BJ (cell line): ENCODE measurements at regions not wholly inside any gene's neighbourhood (a gene's known extent, or its start where the extent isn't known, plus 50 kb on each side); places are given as distances from the start of the nearest gene placed in this dataset.
"Not testable (repeated sequence)": the region's sequence is repeated elsewhere in the genome, so short reads cannot be mapped to it uniquely, and the experiment has no call there.

Source experiments
- CTCF ChIA-PET: fragments of 350-600 bp; formaldehyde crosslinking; extraction: SDS; loops from one replicate; lab custom pipeline; 2021; ENCODE audit warnings: antibody characterized with exemption, inconsistent platforms; lab: Yijun Ruan, JAX
- POLR2A ChIA-PET: fragments of 300-600 bp; sonication (Branson Sonifier 250); formaldehyde crosslinking; extraction: SDS; loops from one replicate; lab custom pipeline; 2021; ENCODE audit warnings: antibody characterized with exemption; lab: Charles Lee
- DNase-seq: peaks from one replicate; pipeline ENCODE4 v3.0.0-alpha.2; 2011; ENCODE audit warnings: low read depth
- H3K27me3 ChIP-seq: 2 replicates; pipeline ENCODE4 v1.6.0; 2011; ENCODE audit warnings: low read length; ENCODE audit not compliant: control insufficient read depth, insufficient read depth
- H3K36me3 ChIP-seq: 2 replicates; pipeline ENCODE4 v1.5.1; 2011; ENCODE audit warnings: low read length; ENCODE audit not compliant: control insufficient read depth, insufficient read depth
- H3K4me3 ChIP-seq: 2 replicates; pipeline ENCODE4 v1.5.1; 2011; ENCODE audit warnings: low read depth, mild to moderate bottlenecking, control low read depth, low read length
- TF ChIP-seq, protein P1 (sequence below): IDR thresholded peaks from 2 replicates; pipeline ENCODE4 v1.5.1; 2011; ENCODE audit warnings: low read depth, mild to moderate bottlenecking, control low read depth, inconsistent platforms, low read length, moderate library complexity; ENCODE audit not compliant: insufficient read depth

DNA sequence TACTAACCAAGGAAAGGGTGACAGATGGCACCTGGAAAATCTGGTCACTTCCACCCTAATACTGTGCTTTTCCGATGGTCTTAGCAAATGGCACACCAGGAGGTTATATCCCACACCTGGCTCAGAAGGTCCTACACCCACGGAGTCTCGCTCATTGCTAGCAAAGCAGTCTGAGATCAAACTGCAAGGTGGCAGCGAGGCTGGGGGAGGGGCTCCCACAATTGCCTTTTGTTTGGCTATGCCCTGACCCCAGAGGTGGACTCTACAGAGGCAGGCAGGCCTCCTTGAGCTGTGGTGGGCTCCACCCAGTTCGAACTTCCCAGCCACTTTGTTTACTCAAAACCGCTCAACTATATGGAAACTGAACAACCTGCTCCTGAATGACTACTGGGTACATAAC, 50.3 kb upstream of the UGT2B15 start:
- CTCF ChIA-PET = not testable (repeated sequence)

DNA sequence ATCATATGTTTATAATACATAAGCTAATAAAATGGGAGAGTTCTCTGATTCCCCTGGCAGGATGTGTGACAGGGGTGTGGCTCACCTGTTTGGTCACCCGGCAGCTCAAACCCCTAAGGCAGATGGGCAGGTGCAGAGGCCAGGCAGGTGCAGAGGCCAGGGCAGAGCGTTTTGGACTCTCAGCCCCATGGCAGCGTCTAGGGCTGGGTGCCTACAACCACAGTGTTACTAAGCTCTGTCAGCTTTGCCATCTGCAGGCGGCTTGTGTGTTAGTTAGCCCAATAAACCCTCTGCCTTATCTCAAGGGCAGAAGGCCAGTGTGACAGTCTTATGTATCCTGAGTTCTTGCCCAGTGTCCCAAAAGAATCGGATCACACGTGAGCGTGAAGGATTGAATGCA, 54.0 kb upstream of the UGT2B15 start:
- CTCF ChIA-PET = no interaction called here
- TF ChIP-seq, protein P1, sequence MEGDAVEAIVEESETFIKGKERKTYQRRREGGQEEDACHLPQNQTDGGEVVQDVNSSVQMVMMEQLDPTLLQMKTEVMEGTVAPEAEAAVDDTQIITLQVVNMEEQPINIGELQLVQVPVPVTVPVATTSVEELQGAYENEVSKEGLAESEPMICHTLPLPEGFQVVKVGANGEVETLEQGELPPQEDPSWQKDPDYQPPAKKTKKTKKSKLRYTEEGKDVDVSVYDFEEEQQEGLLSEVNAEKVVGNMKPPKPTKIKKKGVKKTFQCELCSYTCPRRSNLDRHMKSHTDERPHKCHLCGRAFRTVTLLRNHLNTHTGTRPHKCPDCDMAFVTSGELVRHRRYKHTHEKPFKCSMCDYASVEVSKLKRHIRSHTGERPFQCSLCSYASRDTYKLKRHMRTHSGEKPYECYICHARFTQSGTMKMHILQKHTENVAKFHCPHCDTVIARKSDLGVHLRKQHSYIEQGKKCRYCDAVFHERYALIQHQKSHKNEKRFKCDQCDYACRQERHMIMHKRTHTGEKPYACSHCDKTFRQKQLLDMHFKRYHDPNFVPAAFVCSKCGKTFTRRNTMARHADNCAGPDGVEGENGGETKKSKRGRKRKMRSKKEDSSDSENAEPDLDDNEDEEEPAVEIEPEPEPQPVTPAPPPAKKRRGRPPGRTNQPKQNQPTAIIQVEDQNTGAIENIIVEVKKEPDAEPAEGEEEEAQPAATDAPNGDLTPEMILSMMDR = no peak
- POLR2A ChIA-PET = no interaction called here

More for the DNA sequence above, 50.3 kb upstream of the UGT2B15 start:
- POLR2A ChIA-PET, H3K4me3 ChIP-seq, DNase-seq, H3K36me3 ChIP-seq, H3K27me3 ChIP-seq: not testable (repeated sequence)

DNA sequence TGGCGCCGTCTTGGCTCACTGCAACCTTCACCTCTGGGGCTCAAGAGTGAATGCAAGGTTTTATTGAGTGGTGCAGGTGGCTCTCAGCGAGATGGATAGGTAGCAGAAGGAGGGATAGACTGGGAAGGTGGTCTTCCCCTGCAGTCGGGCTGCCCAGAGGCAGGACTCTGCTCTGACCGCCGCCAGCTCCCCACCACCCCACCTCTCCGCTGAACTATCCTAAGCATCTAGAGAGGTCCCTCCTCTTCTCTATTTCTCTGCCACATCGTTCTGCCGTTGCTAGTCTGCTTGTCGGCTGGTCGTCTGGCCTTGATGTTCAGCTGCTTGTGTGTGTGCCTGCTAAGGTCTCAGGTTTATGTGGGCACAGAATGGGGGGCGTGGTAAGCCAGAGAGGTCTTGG, 54.5 kb upstream of the UGT2B15 start:
- no peak overlapping the region for H3K4me3 ChIP-seq
- H3K36me3 ChIP-seq = no peaks in the 10 kb centered on the region
- DNase-seq = no peak
- POLR2A ChIA-PET = no interaction called here
- CTCF ChIA-PET = no interaction called here
- TF ChIP-seq, protein P1 = no peak
- no peaks in the 10 kb centered on the region for H3K27me3 ChIP-seq

More for the DNA sequence above, 54.0 kb upstream of the UGT2B15 start:
- DNase-seq = no peak
- Histone ChIP-seq H3K27me3 (no peaks in the 10 kb centered on the region), H3K4me3 (no peak overlapping the region), H3K36me3 (no peaks in the 10 kb centered on the region)

DNA sequence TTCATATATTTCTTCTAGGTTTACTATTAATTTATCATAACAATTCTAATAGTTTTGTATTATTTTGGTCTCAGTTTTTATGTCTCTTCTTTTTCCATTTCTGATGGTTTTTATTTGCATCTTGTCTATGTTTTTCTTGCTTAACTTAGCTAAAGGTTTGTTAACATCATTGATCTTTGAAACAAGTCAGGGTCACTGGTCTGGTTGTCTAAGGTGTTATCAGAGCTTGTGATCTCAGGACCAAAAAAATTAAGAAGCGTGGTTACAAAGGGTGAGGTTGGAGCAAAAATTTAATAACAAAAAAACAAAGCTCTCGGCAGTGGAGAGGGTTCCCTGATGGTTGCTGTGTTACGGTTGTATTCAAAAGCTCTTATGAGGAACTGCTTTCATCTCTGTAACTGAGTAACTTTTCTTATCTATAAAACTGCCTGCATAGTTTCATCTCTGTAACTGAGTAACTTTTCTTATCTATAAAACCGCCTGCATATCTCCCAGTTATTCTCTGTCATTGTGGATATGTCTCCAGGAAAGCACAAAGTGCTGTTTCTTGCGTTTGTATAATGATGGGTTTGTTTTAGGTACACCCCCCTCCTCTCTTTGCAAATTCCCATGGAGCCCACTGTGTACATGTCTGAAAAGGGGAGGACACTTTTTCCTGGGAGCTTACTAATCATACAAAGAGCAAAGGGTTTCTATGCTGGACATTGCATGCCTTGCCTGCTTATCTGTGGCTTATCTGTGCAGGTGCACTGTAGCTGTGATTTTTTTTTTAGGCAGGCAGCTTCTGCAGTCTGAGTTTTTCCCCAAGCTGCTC, 62.4 kb upstream of the UGT2B15 start:
- DNase-seq = no peak
- Histone ChIP-seq H3K4me3 (no peak overlapping the region), H3K27me3 (no peaks in the 10 kb centered on the region), H3K36me3 (no peaks in the 10 kb centered on the region)
- ChIA-PET POLR2A (no interaction called here), CTCF (no interaction called here)
- TF ChIP-seq, protein P1 = no peak

DNA sequence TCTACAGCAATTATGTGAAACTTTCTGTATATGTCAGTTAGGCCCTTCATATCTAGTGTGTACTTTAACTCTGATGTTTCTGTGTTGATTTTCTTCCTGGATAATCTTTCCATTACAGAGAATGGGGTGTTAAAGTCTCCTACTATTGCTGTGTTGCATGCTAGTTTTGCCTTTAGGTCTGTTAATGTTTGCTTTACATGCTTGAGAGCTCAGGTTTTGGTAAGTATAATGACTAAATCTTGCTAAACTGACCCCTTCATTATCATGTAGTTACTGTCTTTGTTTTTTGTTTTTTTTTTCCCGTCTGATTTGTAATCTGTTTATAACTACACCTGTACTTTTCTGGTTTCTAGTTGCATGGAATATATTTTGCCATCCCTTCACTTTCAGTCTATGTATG, 63.6 kb upstream of the UGT2B15 start:
- DNase-seq = no peak
- Histone ChIP-seq H3K36me3 (no peaks in the 10 kb centered on the region), H3K4me3 (no peak overlapping the region), H3K27me3 (no peaks in the 10 kb centered on the region)
- ChIA-PET CTCF (no interaction called here), POLR2A (no interaction called here)
- TF ChIP-seq, protein P1 = no peak
